Vagina (tissue), 2 donors: ENCODE measurements at regions not wholly inside any gene's neighbourhood (a gene's known extent, or its start where the extent isn't known, plus 50 kb on each side); places are given as distances from the start of the nearest gene placed in this dataset.

Experiments used
- CTCF ChIP-seq, 3 experiments: fragments of 450-650 bp in 2 of 3; fragments of 200-600 bp in 1 of 3; sonication (generic) in 1 of 3; IDR thresholded peaks; one replicate each; pipeline ENCODE4 v1.5.1; 2017 to 2019; ENCODE audit warnings: antibody characterized with exemption in 3 of 3, mild to moderate bottlenecking in 2 of 3, moderate library complexity in 2 of 3
- POLR2A ChIP-seq, 2 donors: fragments of 450-650 bp; IDR thresholded peaks; one replicate each; pipeline ENCODE4 v1.6.1; 2017; ENCODE audit warnings: antibody characterized with exemption in 2 of 2, mild to moderate bottlenecking in 2 of 2, moderate library complexity in 2 of 2

GRCh38 chr5:57568136-57568535, 85.5 kb upstream of the ACTBL2 start:
- TF ChIP-seq CTCF (IDR thresholded peaks at IDR 0.05) (no peak), POLR2A (IDR thresholded peaks at IDR 0.05) (no peak)
